ENCODE measurements at regions not wholly inside any gene's neighbourhood (a gene's known extent, or its start where the extent isn't known, plus 50 kb on each side); places are given as distances from the start of the nearest gene placed in this dataset.

- no peak for DNase-seq
Measured at GRCh38 chr11:113579292-113579940, 104.2 kb upstream of the DRD2 start.

- DNase-seq: no peak
Measured at GRCh38 chr11:113578715-113579250, 103.6 kb upstream of the DRD2 start.

GRCh38 chr11:113578033-113578380, 102.8 kb upstream of the DRD2 start:
- DNase-seq: no peak

GRCh38 chr11:113577356-113578032, 102.3 kb upstream of the DRD2 start:
- no peak for DNase-seq

- DNase-seq: no peak
Measured at GRCh38 chr11:113574586-113574985, 99.4 kb upstream of the DRD2 start.

GRCh38 chr11:113574171-113574570, 99.0 kb upstream of the DRD2 start:
- DNase-seq: no peak

GRCh38 chr11:113572136-113572735, 97.0 kb upstream of the DRD2 start:
- peak; percentile 41 for DNase-seq

- no peak for DNase-seq
Measured at GRCh38 chr11:113571531-113571930, 96.3 kb upstream of the DRD2 start.

GRCh38 chr11:113570906-113571305, 95.7 kb upstream of the DRD2 start:
- no peak for DNase-seq

- DNase-seq: no peak
Measured at GRCh38 chr11:113569391-113569790, 94.2 kb upstream of the DRD2 start.

GRCh38 chr11:113568566-113568965, 93.4 kb upstream of the DRD2 start:
- DNase-seq: no peak

GRCh38 chr11:113567867-113568544, 92.8 kb upstream of the DRD2 start:
- peak; percentile 61 for DNase-seq

- no peak for DNase-seq
Measured at GRCh38 chr11:113567097-113567496, 91.9 kb upstream of the DRD2 start.

- no peak for DNase-seq
Measured at GRCh38 chr11:113564527-113565130, 89.4 kb upstream of the DRD2 start.

GRCh38 chr11:113563766-113564526, 88.7 kb upstream of the DRD2 start:
- DNase-seq: no peak

- DNase-seq: no peak
Measured at GRCh38 chr11:113562981-113563461, 87.8 kb upstream of the DRD2 start.

GRCh38 chr11:113562576-113562975, 87.4 kb upstream of the DRD2 start:
- no peak for DNase-seq

GRCh38 chr11:113557926-113558325, 82.7 kb upstream of the DRD2 start:
- no peak for DNase-seq

- no peak for DNase-seq
Measured at GRCh38 chr11:113556036-113556435, 80.8 kb upstream of the DRD2 start.

- no peak for DNase-seq
Measured at GRCh38 chr11:113555071-113555619, 79.9 kb upstream of the DRD2 start.

- no peak for DNase-seq
Measured at GRCh38 chr11:113554526-113554925, 79.3 kb upstream of the DRD2 start.

Data from muscle of arm (tissue), 1 donor.